NCI-H510A (cell line): ENCODE measurements at regions not wholly inside any gene's neighbourhood (a gene's known extent, or its start where the extent isn't known, plus 50 kb on each side); places are given as distances from the start of the nearest gene placed in this dataset.
"Not testable (repeated sequence)": the region's sequence is repeated elsewhere in the genome, so short reads cannot be mapped to it uniquely, and the experiment has no call there.

Source experiments
- DNase-seq: peaks from one replicate; lab custom pipeline; 2025; lab: John Stamatoyannopoulos, UW

GRCh38 chr2:125224830-125225229 lies 1199.7 kb downstream of the CNTNAP5 start:
- DNase-seq: no peak

- DNase-seq: no peak
Measured at GRCh38 chr2:125227843-125228392, 1202.8 kb downstream of the CNTNAP5 start.

GRCh38 chr2:125240870-125241269 lies 1215.8 kb downstream of the CNTNAP5 start:
- DNase-seq: no peak

DNA sequence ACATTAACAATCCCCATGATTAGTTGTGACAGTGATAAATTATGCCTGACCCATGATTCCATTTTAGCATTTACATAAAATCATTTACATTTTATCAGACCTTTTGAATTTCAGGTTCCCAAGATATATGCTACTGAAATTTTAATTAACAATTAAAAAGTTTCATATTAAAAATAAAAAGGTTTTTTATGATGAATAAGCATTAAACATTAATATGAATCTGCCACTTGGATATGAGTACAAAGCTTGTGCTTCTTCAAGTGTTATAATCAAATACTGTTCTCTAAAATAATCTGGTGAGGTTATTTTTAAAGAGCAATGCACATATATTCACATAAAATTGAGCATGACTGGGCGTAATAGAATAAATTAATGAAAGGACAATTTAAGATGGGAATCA lies 1218.0 kb downstream of the CNTNAP5 start:
- no peak for DNase-seq

DNA sequence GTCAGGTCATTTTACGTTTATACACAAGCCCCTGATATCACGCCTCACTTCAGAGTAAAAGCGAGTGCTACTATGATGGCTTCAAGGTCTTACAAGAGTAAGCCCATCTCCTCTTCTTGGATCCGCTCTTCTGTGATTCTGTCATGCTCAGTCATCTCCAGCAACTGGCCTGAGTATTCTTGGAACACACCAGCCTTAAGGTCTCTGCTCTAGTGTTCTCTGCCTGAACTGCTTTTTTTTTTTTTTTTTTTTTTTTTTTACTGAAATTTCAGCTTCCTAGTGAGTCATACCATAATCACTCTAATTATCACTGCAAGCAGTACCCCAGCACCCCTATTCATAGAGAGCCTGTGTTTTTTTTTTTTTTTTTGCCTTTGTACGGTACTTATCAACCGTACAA lies 1228.9 kb downstream of the CNTNAP5 start:
- no peak for DNase-seq

GRCh38 chr2:125259451-125259850 lies 1234.4 kb downstream of the CNTNAP5 start:
- no peak for DNase-seq

GRCh38 chr2:125260366-125260930 lies 1235.4 kb downstream of the CNTNAP5 start:
- not testable (repeated sequence) for DNase-seq

DNA sequence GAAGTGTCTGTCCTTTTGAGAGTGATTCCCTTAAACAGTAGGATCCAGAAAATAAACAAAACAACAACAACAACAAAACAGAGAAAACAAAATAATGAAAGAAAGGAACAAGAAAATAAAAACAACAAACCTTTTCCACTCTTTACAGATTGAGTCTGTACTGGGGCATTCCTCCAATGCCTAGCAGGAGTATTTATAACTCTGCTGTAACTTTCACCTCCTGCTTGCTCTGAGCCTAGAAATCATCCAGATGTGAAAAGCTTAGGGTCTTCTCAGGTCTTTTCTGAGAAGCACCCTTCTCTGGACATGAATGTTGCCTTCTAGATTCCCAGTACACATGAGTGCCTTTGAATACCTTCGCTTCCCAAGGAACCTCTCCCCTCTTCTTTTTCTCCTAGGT lies 1239.4 kb downstream of the CNTNAP5 start:
- no peak for DNase-seq

- no peak for DNase-seq
Measured at GRCh38 chr2:125267683-125268082, 1242.6 kb downstream of the CNTNAP5 start.

DNA sequence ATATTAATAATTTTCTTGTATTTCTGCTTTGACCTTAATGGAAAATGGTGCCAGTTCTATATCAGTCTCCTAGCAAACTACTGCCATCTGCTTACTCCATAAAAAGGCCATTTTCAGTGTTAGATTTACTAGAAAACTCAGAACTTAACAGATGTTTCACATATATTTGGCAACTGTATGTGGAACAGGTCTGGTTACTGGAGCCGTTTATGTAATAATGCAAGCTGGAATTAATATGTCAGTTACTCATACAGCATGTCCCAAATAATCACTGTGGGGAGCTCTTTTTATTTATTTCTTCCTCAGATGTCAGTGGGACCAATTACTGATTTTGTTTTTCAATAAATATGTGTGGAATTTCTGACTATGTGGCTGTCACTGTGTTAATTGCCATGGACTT lies 1247.6 kb downstream of the CNTNAP5 start:
- DNase-seq: no peak

GRCh38 chr2:125274718-125275117 lies 1249.6 kb downstream of the CNTNAP5 start:
- no peak for DNase-seq

- DNase-seq: no peak
Measured at GRCh38 chr2:125280265-125280664, 1255.2 kb downstream of the CNTNAP5 start.

DNA sequence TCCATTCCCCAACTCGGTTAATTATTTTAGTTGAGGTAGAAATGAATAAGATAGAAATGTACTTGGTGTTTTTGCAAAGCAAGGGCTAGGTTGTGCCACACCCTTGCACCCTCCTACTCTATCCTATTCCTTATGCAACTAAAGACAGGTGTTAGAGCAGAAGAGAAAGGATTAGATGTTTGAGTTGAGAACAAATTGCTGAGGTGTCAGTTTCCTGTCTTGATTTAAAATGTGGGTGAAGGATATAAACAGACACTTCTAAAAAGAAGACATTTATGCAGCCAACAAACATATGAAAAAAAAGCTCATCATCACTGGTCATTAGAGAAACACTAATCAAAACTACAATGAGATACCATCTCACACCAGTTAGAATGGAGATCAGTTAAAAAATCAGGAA lies 1256.2 kb downstream of the CNTNAP5 start:
- DNase-seq: no peak

GRCh38 chr2:125296742-125297141 lies 1271.7 kb downstream of the CNTNAP5 start:
- no peak for DNase-seq

GRCh38 chr2:125310657-125311364 lies 1285.7 kb downstream of the CNTNAP5 start:
- DNase-seq: no peak

GRCh38 chr2:125312342-125312741 lies 1287.3 kb downstream of the CNTNAP5 start:
- DNase-seq: no peak

- DNase-seq: no peak
Measured at GRCh38 chr2:125313806-125314205, 1288.7 kb downstream of the CNTNAP5 start.

GRCh38 chr2:125318740-125319139 lies 1293.7 kb downstream of the CNTNAP5 start:
- no peak for DNase-seq

DNA sequence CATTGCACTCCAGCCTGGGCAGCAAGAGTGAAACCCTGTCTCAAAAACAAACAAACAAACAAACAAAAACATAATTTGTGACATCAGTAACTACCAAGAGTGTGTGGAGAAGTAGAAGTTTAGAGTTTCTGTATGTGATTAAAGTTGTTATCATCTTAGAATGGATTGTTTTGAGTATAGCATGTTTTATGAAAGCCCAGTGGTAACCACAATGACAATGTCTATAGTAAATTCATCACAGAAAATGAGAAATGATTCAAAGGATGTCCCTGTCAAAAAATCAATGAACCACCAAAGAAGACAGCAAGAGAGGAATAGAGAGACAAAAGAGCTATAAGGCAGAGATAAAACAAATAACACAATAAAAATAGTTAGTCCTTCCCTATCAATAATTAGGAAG lies 1299.2 kb downstream of the CNTNAP5 start:
- DNase-seq: no peak

DNA sequence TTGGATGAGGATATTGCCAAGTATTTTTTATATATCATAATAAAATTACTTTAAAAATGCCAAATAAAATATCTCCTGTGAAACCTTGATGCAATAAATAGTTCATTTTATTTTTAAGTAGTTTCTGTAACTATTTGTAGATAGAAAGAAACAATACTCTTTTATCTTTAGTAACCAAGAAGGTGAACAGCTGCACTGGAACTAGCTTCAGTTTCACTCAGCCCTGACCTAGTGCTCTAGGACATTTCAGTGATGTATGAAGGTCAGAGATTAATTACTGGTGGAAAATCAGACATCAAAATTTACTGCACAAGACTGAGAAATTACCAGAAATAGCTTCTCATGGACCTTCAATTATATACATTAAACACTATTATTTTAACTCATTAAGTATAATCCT lies 1305.0 kb downstream of the CNTNAP5 start:
- no peak for DNase-seq

DNA sequence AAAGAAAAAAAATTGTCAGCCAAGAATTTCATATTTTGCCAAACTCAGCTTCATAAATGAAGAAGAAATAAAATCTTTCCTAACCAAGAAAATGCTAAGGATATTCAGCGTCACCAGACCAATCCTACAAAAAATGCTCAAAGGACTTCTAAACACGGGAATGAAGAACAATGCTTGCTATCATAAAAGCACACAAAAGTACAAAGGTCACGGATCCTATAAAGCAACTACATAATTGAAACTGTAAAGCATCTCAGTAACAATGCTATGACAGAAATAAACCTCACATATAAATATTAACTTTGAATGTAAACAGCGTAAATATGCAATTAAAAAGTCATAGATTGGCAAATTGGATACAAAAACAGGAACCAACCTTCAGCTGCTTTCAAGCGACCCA lies 1314.6 kb upstream of the GYPC start:
- no peak for DNase-seq

- not testable (repeated sequence) for DNase-seq
Measured at GRCh38 chr2:125353542-125353941, 1302.4 kb upstream of the GYPC start.

DNA sequence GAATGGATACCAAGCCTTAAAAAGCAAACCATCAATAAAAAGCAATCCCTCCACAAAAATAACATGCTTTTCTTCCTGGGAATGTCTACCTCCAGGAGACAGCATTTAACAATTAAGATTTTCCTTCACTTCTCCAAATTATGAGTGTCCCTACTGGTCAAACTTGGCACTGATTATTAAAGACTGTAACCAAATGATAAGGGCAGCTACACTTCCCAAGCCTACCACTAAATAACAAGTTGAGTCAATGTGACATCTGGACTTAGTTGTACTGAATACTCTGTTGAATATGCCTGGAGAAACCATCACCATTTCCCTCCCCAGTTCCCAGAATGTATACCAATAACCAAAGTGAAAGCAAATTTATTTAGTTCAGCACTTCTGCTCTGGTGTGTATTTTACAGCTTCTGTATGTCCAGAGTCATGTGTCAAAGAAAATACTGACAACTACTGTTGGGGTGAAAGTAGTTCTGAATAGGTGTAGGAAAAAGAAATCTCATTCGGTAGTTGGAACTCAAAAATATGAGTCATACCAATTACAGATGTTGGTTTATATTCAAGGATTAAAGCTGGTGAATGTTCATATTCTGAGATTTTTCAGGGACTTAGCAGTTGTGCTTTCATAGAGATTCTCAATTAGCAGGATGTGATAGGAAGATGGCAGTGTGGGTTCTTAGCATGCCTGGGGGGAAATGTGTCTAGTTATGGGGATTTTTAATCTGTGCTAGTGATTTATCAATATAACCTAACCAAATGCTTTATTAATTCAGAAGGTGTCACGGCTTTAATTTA lies 1291.6 kb upstream of the GYPC start:
- DNase-seq: no peak
